Chondrocyte (in vitro differentiated cells): ENCODE measurements at regions not wholly inside any gene's neighbourhood (a gene's known extent, or its start where the extent isn't known, plus 50 kb on each side); places are given as distances from the start of the nearest gene placed in this dataset.
"Not testable (repeated sequence)": the region's sequence is repeated elsewhere in the genome, so short reads cannot be mapped to it uniquely, and the experiment has no call there.

Experiments used
- DNase-seq: peaks from one replicate; pipeline ENCODE4 v3.0.0; 2021; ENCODE audit warnings: mixed read lengths, low spot score
- H3K27ac Mint-ChIP-seq: one replicate; pipeline ENCODE4 v1.8.0; 2021; ENCODE audit warnings: mild to moderate bottlenecking, moderate library complexity, mixed read lengths; ENCODE audit not compliant: unreplicated experiment
- H3K27me3 Mint-ChIP-seq: 2 replicates; pipeline ENCODE4 v1.8.0; 2021; ENCODE audit warnings: low read depth, mixed read lengths
- H3K36me3 Mint-ChIP-seq: 2 replicates; pipeline ENCODE4 v1.8.0; 2021; ENCODE audit warnings: low read depth, mixed read lengths
- H3K4me1 Mint-ChIP-seq: 2 replicates; pipeline ENCODE4 v1.8.0; 2021; ENCODE audit warnings: low read depth, mild to moderate bottlenecking, mixed read lengths
- H3K4me3 Mint-ChIP-seq: one replicate; pipeline ENCODE4 v1.8.0; 2021; ENCODE audit warnings: mild to moderate bottlenecking, moderate library complexity, mixed read lengths; ENCODE audit not compliant: unreplicated experiment
- H3K9me3 Mint-ChIP-seq: 2 replicates; pipeline ENCODE4 v1.8.0; 2021; ENCODE audit warnings: low read depth, mixed read lengths
- CTCF ChIP-seq: fragments of 200-600 bp; sonication (generic); IDR thresholded peaks from 2 replicates; pipeline ENCODE4 v1.5.0; 2021; ENCODE audit warnings: antibody characterized with exemption, mild to moderate bottlenecking, moderate library complexity

- peak; percentile 95 for TF ChIP-seq CTCF
- H3K36me3 Mint-ChIP-seq = no peaks in the 10 kb centered on the region
- peaks cover 1% of the 10 kb centered on the region for H3K27me3 Mint-ChIP-seq
- no peak overlapping the region for H3K4me3 Mint-ChIP-seq
- H3K27ac Mint-ChIP-seq = no peak overlapping the region
- DNase-seq = no peak
- no peaks in the 10 kb centered on the region for H3K4me1 Mint-ChIP-seq
- H3K9me3 Mint-ChIP-seq = peaks cover 4% of the 10 kb centered on the region
Measured at GRCh38 chr2:224650815-224651439, 65.2 kb downstream of the CCDC195 start.

GRCh38 chr2:224647684-224648083, 62.5 kb upstream of the CUL3 start:
- H3K27ac Mint-ChIP-seq, H3K36me3 Mint-ChIP-seq, H3K4me1 Mint-ChIP-seq, H3K27me3 Mint-ChIP-seq, H3K9me3 Mint-ChIP-seq, DNase-seq, H3K4me3 Mint-ChIP-seq: not testable (repeated sequence)

- Mint-ChIP-seq H3K4me1 (no peaks in the 10 kb centered on the region), H3K4me3 (no peak overlapping the region), H3K9me3 (no peaks in the 10 kb centered on the region), H3K36me3 (no peaks in the 10 kb centered on the region), H3K27me3 (peaks cover 7% of the 10 kb centered on the region), H3K27ac (no peak overlapping the region)
- DNase-seq = no peak
- TF ChIP-seq CTCF = peak; percentile 84
Measured at GRCh38 chr2:224646242-224646846, 61.2 kb upstream of the CUL3 start.

GRCh38 chr2:224645722-224646121, 60.6 kb upstream of the CUL3 start:
- H3K4me3 Mint-ChIP-seq = no peak overlapping the region
- H3K9me3 Mint-ChIP-seq = no peaks in the 10 kb centered on the region
- H3K27ac Mint-ChIP-seq = no peak overlapping the region
- no peaks in the 10 kb centered on the region for H3K4me1 Mint-ChIP-seq
- peaks cover 7% of the 10 kb centered on the region for H3K27me3 Mint-ChIP-seq
- H3K36me3 Mint-ChIP-seq = no peaks in the 10 kb centered on the region
- DNase-seq = no peak
- no peak for TF ChIP-seq CTCF

GRCh38 chr2:224640679-224641078, 55.5 kb upstream of the CUL3 start:
- DNase-seq = no peak
- H3K4me3 Mint-ChIP-seq = no peak overlapping the region
- H3K27ac Mint-ChIP-seq = no peak overlapping the region
- TF ChIP-seq CTCF = no peak
- H3K36me3 Mint-ChIP-seq = no peaks in the 10 kb centered on the region
- no peaks in the 10 kb centered on the region for H3K9me3 Mint-ChIP-seq
- H3K4me1 Mint-ChIP-seq = no peaks in the 10 kb centered on the region
- peaks cover 7% of the 10 kb centered on the region for H3K27me3 Mint-ChIP-seq

- H3K9me3 Mint-ChIP-seq = no peaks in the 10 kb centered on the region
- DNase-seq = no peak
- H3K4me3 Mint-ChIP-seq = no peak overlapping the region
- H3K27ac Mint-ChIP-seq = no peak overlapping the region
- H3K36me3 Mint-ChIP-seq = no peaks in the 10 kb centered on the region
- TF ChIP-seq CTCF = no peak
- H3K4me1 Mint-ChIP-seq = no peaks in the 10 kb centered on the region
- peaks cover 7% of the 10 kb centered on the region for H3K27me3 Mint-ChIP-seq
Measured at GRCh38 chr2:224638301-224638823, 53.2 kb upstream of the CUL3 start.
